HG02884 (cell line): ENCODE measurements at regions not wholly inside any gene's neighbourhood (a gene's known extent, or its start where the extent isn't known, plus 50 kb on each side); places are given as distances from the start of the nearest gene placed in this dataset.
"Not testable (repeated sequence)": the region's sequence is repeated elsewhere in the genome, so short reads cannot be mapped to it uniquely, and the experiment has no call there.

Source experiments
- ATAC-seq: cut with Tn5 transposase; IDR thresholded peaks from one replicate; pipeline ENCODE4 v1.9.1; 2021; ENCODE audit warnings: mild to moderate bottlenecking, moderate library complexity; ENCODE audit not compliant: unreplicated experiment

GRCh38 chr12:127500512-127501035, 766.4 kb upstream of the TMEM132C start:
- no peak for ATAC-seq

GRCh38 chr12:127501916-127502315, 765.1 kb upstream of the TMEM132C start:
- ATAC-seq: no peak

GRCh38 chr12:127503246-127503645, 763.7 kb upstream of the TMEM132C start:
- ATAC-seq: no peak

- not testable (repeated sequence) for ATAC-seq
Observed at GRCh38 chr12:127503996-127504395, 763.0 kb upstream of the TMEM132C start.

GRCh38 chr12:127504874-127505273, 762.1 kb upstream of the TMEM132C start:
- ATAC-seq: no peak

GRCh38 chr12:127507341-127507740, 759.6 kb upstream of the TMEM132C start:
- ATAC-seq: no peak

- ATAC-seq: no peak
Observed at GRCh38 chr12:127509066-127509778, 757.7 kb upstream of the TMEM132C start.

- no peak for ATAC-seq
Observed at GRCh38 chr12:127515941-127516340, 751.0 kb upstream of the TMEM132C start.

- no peak for ATAC-seq
Observed at GRCh38 chr12:127516467-127516866, 750.5 kb upstream of the TMEM132C start.

GRCh38 chr12:127519779-127520178, 747.2 kb upstream of the TMEM132C start:
- ATAC-seq: no peak

- ATAC-seq: no peak
Observed at GRCh38 chr12:127526925-127527324, 740.0 kb upstream of the TMEM132C start.

GRCh38 chr12:127528551-127528950, 738.4 kb upstream of the TMEM132C start:
- ATAC-seq: no peak

GRCh38 chr12:127531542-127531941, 735.4 kb upstream of the TMEM132C start:
- no peak for ATAC-seq

GRCh38 chr12:127533353-127533752, 733.6 kb upstream of the TMEM132C start:
- no peak for ATAC-seq

GRCh38 chr12:127536833-127537428, 730.0 kb upstream of the TMEM132C start:
- no peak for ATAC-seq

- no peak for ATAC-seq
Observed at GRCh38 chr12:127538316-127538715, 728.7 kb upstream of the TMEM132C start.

GRCh38 chr12:127539226-127539858, 727.6 kb upstream of the TMEM132C start:
- ATAC-seq: no peak

GRCh38 chr12:127542391-127542790, 724.6 kb upstream of the TMEM132C start:
- ATAC-seq: no peak

GRCh38 chr12:127542931-127543330, 724.0 kb upstream of the TMEM132C start:
- no peak for ATAC-seq

GRCh38 chr12:127546721-127547505, 720.1 kb upstream of the TMEM132C start:
- no peak for ATAC-seq

GRCh38 chr12:127548123-127548553, 718.8 kb upstream of the TMEM132C start:
- ATAC-seq: no peak
